ENCODE measurements at regions not wholly inside any gene's neighbourhood (a gene's known extent, or its start where the extent isn't known, plus 50 kb on each side); places are given as distances from the start of the nearest gene placed in this dataset.

DNA sequence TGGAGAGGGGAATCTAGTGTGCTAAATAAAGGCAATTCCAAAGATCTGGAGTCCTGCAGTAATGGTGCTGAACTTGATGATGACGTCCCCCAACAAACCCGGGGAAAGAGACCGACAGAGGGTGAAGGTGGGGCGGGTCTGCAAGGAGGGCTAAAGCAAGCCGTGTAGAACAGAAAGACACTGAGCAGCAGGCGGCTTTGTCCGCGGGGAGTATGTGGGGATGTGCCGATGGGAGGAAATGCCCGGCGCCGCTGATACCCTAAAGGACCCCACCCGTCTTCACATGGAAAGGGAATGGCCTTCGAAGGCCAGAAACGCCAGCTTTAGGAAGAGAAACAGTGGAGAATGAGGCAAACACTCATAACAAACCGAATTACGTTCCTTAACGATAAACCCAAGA is 528.9 kb downstream of the ZNF674 start:
- TF ChIP-seq, protein P1, sequence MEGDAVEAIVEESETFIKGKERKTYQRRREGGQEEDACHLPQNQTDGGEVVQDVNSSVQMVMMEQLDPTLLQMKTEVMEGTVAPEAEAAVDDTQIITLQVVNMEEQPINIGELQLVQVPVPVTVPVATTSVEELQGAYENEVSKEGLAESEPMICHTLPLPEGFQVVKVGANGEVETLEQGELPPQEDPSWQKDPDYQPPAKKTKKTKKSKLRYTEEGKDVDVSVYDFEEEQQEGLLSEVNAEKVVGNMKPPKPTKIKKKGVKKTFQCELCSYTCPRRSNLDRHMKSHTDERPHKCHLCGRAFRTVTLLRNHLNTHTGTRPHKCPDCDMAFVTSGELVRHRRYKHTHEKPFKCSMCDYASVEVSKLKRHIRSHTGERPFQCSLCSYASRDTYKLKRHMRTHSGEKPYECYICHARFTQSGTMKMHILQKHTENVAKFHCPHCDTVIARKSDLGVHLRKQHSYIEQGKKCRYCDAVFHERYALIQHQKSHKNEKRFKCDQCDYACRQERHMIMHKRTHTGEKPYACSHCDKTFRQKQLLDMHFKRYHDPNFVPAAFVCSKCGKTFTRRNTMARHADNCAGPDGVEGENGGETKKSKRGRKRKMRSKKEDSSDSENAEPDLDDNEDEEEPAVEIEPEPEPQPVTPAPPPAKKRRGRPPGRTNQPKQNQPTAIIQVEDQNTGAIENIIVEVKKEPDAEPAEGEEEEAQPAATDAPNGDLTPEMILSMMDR (IDR thresholded peaks at IDR 0.05) = no peak
- TF ChIP-seq POLR2A (IDR thresholded peaks at IDR 0.05) = no peak

Data from thyroid gland (tissue), 4 donors.